K562 (cell line): ENCODE measurements at regions not wholly inside any gene's neighbourhood (a gene's known extent, or its start where the extent isn't known, plus 50 kb on each side); places are given as distances from the start of the nearest gene placed in this dataset.
"Not testable (repeated sequence)": the region's sequence is repeated elsewhere in the genome, so short reads cannot be mapped to it uniquely, and the experiment has no call there.

Source experiments
- ATAC-seq: fragments of 200-7000 bp; cut with Tn5 transposase; 3 replicates; pipeline ENCODE4 v1.9.1; 2020; ENCODE audit warnings: moderate library complexity
- BruUV-seq: library from RNA; stranded (reverse); fragments of 400-500 nt; replicated peaks from 2 replicates; lab custom pipeline; 2021; lab: Mats Ljungman, UMichigan
- CTCF ChIA-PET: fragments of 300-600 bp; formaldehyde crosslinking; extraction: SDS; loops from one replicate; lab custom pipeline; 2021; ENCODE audit warnings: low intra/inter-chr PET ratio; lab: Yijun Ruan, JAX
- POLR2A ChIA-PET: fragments of 300-600, 350-650 bp; sonication (Branson Sonifier 250); formaldehyde crosslinking; extraction: SDS; loops from one replicate; lab custom pipeline; 2021; ENCODE audit warnings: antibody characterized with exemption, inconsistent platforms; lab: Yijun Ruan, JAX
- DNase-seq, 4 experiments: peaks; one replicate each; pipeline versions ENCODE4 v3.0.0 to v3.0.0-alpha.2; 2011 to 2018; ENCODE audit warnings: low spot score in 3 of 4, mixed read lengths in 3 of 4; ENCODE audit errors: extremely low read depth in 1 of 4
- FAIRE-seq: peaks from 2 replicates; lab custom pipeline; 2011; peaks lifted over from hg19 to GRCh38; lab: Jason Lieb, UNC
- H2AFZ ChIP-seq: 2 replicates; pipeline ENCODE4 v1.6.0; 2011; ENCODE audit warnings: low read depth, low read length, control low read depth, inconsistent platforms
- H3K27ac ChIP-seq: fragments of 200-600 bp; 3 replicates; pipeline ENCODE4 v1.8.0; 2011; ENCODE audit warnings: low read depth, mild to moderate bottlenecking, control low read depth, inconsistent platforms, low read length, moderate library complexity, mixed read lengths; ENCODE audit errors: extremely low read depth
- H3K27me3 ChIP-seq, 2 experiments: fragments of 300-600 bp in 1 of 2; 2 replicates in 1 of 2; 3 replicates in 1 of 2; pipeline versions ENCODE4 v1.6.0 to v1.8.0; 2011; ENCODE audit warnings: inconsistent platforms in 2 of 2, low read length in 2 of 2, mild to moderate bottlenecking in 1 of 2, mixed read lengths in 1 of 2, moderate library complexity in 1 of 2; ENCODE audit not compliant: control insufficient read depth in 2 of 2, insufficient read depth in 2 of 2
- H3K36me3 ChIP-seq: fragments of 300-600 bp; 3 replicates; pipeline ENCODE4 v1.8.0; 2011; ENCODE audit warnings: mild to moderate bottlenecking, low read length, inconsistent platforms; ENCODE audit not compliant: control insufficient read depth, insufficient read depth
- H3K4me1 ChIP-seq, 2 experiments: fragments of 200-600 bp in 1 of 2; replicated peaks in 1 of 2; 2 replicates in 1 of 2; 3 replicates in 1 of 2; pipeline versions ENCODE4 v1.5.1 to v1.8.0; 2011; ENCODE audit warnings: inconsistent platforms in 2 of 2, low read length in 2 of 2, mild to moderate bottlenecking in 1 of 2, mixed read lengths in 1 of 2, moderate library complexity in 1 of 2; ENCODE audit not compliant: control insufficient read depth in 2 of 2, insufficient read depth in 2 of 2
- H3K4me2 ChIP-seq: 2 replicates; pipeline ENCODE4 v1.6.1; 2011; ENCODE audit warnings: low read length, control low read depth, inconsistent platforms, mixed read lengths; ENCODE audit not compliant: insufficient read depth
- H3K4me3 ChIP-seq: fragments of 200-600 bp; sonication (generic), shearing (Covaris generic); 2 replicates; pipeline ENCODE4 v1.5.1; 2016; ENCODE audit warnings: control low read depth, inconsistent platforms
- H3K79me2 ChIP-seq: fragments of 200-600 bp; 3 replicates; pipeline ENCODE4 v1.8.0; 2011; ENCODE audit warnings: low read length, inconsistent platforms; ENCODE audit not compliant: control insufficient read depth, insufficient read depth
- H3K9ac ChIP-seq, 2 experiments: 2 replicates each; pipeline versions ENCODE4 v1.6.0 to v1.6.1; 2011; ENCODE audit warnings: low read depth in 2 of 2, low read length in 2 of 2, control low read depth in 1 of 2, inconsistent platforms in 1 of 2, mild to moderate bottlenecking in 1 of 2, mixed read lengths in 1 of 2; ENCODE audit not compliant: insufficient read depth in 1 of 2
- H3K9me1 ChIP-seq: one replicate; pipeline ENCODE4 v1.6.0; 2011; ENCODE audit warnings: inconsistent platforms, mild to moderate bottlenecking, low read length, moderate library complexity; ENCODE audit not compliant: control insufficient read depth, insufficient read depth
- H3K9me3 ChIP-seq: replicated peaks from 2 replicates; pipeline ENCODE4 v1.5.1; 2011; ENCODE audit warnings: low read depth, low read length, inconsistent platforms; ENCODE audit not compliant: control insufficient read depth, insufficient read depth
- H4K20me1 ChIP-seq: replicated peaks from 2 replicates; pipeline ENCODE4 v1.6.1; 2011; ENCODE audit warnings: low read length, inconsistent platforms, mixed read lengths; ENCODE audit not compliant: control insufficient read depth, insufficient read depth
- ARID3B ChIP-seq: fragments of 250-450 bp; sonication (Bioruptor Pico); IDR thresholded peaks from 2 replicates; pipeline ENCODE4 v1.4.0; 2020; ENCODE audit warnings: borderline replicate concordance
- ETV6 ChIP-seq, 3 experiments: fragments of 150-350 bp in 1 of 3; sonication (generic) in 1 of 3; formaldehyde crosslinking in 1 of 3; IDR thresholded peaks; 2 replicates each; pipeline versions ENCODE4 v1.6.1 to v1.8.0; 2014 to 2022; ENCODE audit warnings: borderline replicate concordance in 2 of 3, low read depth in 2 of 3, antibody characterized with exemption in 1 of 3, low read length in 1 of 3, mild to moderate bottlenecking in 1 of 3, missing genetic modification reagents in 1 of 3
- KAT7 ChIP-seq: sonication (generic); formaldehyde crosslinking; IDR thresholded peaks from 2 replicates; pipeline ENCODE4 v1.8.0; 2022; ENCODE audit warnings: missing genetic modification reagents, mild to moderate bottlenecking, borderline replicate concordance
- MCM2 ChIP-seq: fragments of 450-650 bp; IDR thresholded peaks from 2 replicates; pipeline ENCODE4 v1.6.1; 2017; ENCODE audit warnings: low read depth, mild to moderate bottlenecking
- MEF2A ChIP-seq: IDR thresholded peaks from 2 replicates; pipeline ENCODE4 v1.6.1; 2011; ENCODE audit warnings: low read depth, mild to moderate bottlenecking, low read length, moderate library complexity; ENCODE audit not compliant: control insufficient read depth
- NR2C1 ChIP-seq, 2 experiments: fragments of 450-650 bp; IDR thresholded peaks; 2 replicates each; pipeline ENCODE4 v1.6.1; 2017; ENCODE audit warnings: mild to moderate bottlenecking in 2 of 2, antibody characterized with exemption in 1 of 2, inconsistent platforms in 1 of 2, missing compliant biosample characterization in 1 of 2, missing genetic modification characterization in 1 of 2
- PML ChIP-seq: IDR thresholded peaks from 2 replicates; pipeline ENCODE4 v1.6.1; 2012; ENCODE audit warnings: low read length, inconsistent platforms
- POLR2AphosphoS2 ChIP-seq: IDR thresholded peaks from 2 replicates; pipeline ENCODE4 v1.6.1; 2012; ENCODE audit warnings: low read length, improper control_type of control experiment
- ZBTB7A ChIP-seq: IDR thresholded peaks from 2 replicates; pipeline ENCODE4 v1.6.1; 2011; ENCODE audit warnings: low read depth, mild to moderate bottlenecking, low read length, moderate library complexity, borderline replicate concordance; ENCODE audit not compliant: control insufficient read depth
- ZNF551 ChIP-seq: fragments of 250-450 bp; sonication (Bioruptor Pico); IDR thresholded peaks from 2 replicates; pipeline ENCODE4 v1.5.0; 2021; ENCODE audit warnings: mild to moderate bottlenecking, moderate library complexity
- ZNF780A ChIP-seq: fragments of 250-450 bp; sonication (Bioruptor Pico); IDR thresholded peaks from 2 replicates; pipeline ENCODE4 v1.5.0; 2021; ENCODE audit warnings: mild to moderate bottlenecking
- WGBS: fragments of 100-300 bp; shearing (Covaris generic); methylation state at CpG from one replicate; pipeline ENCODE4 v1.1.6; 2016; ENCODE audit warnings: low coverage, mixed read lengths; ENCODE audit not compliant: insufficient coverage; ENCODE audit errors: missing lambda C conversion rate; 5-methylcytosine and 5-hydroxymethylcytosine counted together
- in situ Hi-C: fragments of 300-500 bp; cut with MboI; formaldehyde crosslinking; loops from 4 replicates; pipeline ENCODE4 v1.15.0; 2018; ENCODE audit warnings: inconsistent platforms, mixed read lengths
- intact Hi-C: fragments of 100-400 bp; cut with micrococcal nuclease; formaldehyde crosslinking; loops from 2 replicates; pipeline ENCODE4 v1.14.2; 2022

- TF ChIP-seq NR2C1 (IDR thresholded peaks at IDR 0.05) = no peak
- no peak for TF ChIP-seq NR2C1 (tag; IDR thresholded peaks at IDR 0.05)
- no peak for TF ChIP-seq POLR2AphosphoS2
- no peak for TF ChIP-seq ETV6 (IDR thresholded peaks at IDR 0.05; ENCODE audit: borderline replicate concordance in 1 of 2, low read depth in 2 of 2, low read length in 1 of 2)
- no peak for TF ChIP-seq ETV6 (CRISPR knock-in tag; IDR thresholded peaks at IDR 0.05; ENCODE audit: borderline replicate concordance)
- TF ChIP-seq ZNF551 = no peak
- no peak for TF ChIP-seq PML
- no peak for TF ChIP-seq ZNF780A (CRISPR knock-in tag)
- TF ChIP-seq ARID3B = no peak
- TF ChIP-seq, all 486 proteins: peak for 0
Measured at GRCh38 chr1:80153762-80154161, 1147.2 kb upstream of the ADGRL4 start (continued).

- no peak for DNase-seq
- CTCF ChIA-PET = no interaction called here
- ATAC-seq = no peak
- no peaks in the 10 kb centered on the region for H3K9me1 ChIP-seq
- no peak overlapping the region for H2AFZ ChIP-seq
- no peak overlapping the region for H3K27ac ChIP-seq
- intact Hi-C loops = no loop called here
- in situ Hi-C loops = no loop called here
- FAIRE-seq = no peak
- H3K9ac ChIP-seq = no peak overlapping the region
- no peaks in the 10 kb centered on the region for H3K4me1 ChIP-seq
- no peaks in the 10 kb centered on the region for H3K79me2 ChIP-seq
- WGBS = 0% methylated on average over 1 of the region's 1 CpG
- no peak overlapping the region for H3K4me2 ChIP-seq
- POLR2A ChIA-PET = no interaction called here
- no peaks in the 10 kb centered on the region for H3K9me3 ChIP-seq
- BruUV-seq = no TSS peak
- no peak overlapping the region for H3K4me3 ChIP-seq
- TF ChIP-seq KAT7 (CRISPR knock-in tag) (no peak), MCM2 (no peak), ZBTB7A (no peak), MEF2A (no peak)
- no peaks in the 10 kb centered on the region for H3K27me3 ChIP-seq
- H4K20me1 ChIP-seq = no peaks in the 10 kb centered on the region
- no peaks in the 10 kb centered on the region for H3K36me3 ChIP-seq
Measured at GRCh38 chr1:80143361-80143760, 1136.8 kb upstream of the ADGRL4 start.

- H3K27ac ChIP-seq, H3K79me2 ChIP-seq, CTCF ChIA-PET, H3K4me1 ChIP-seq, H3K9me1 ChIP-seq, in situ Hi-C loops, H4K20me1 ChIP-seq, intact Hi-C loops, H3K9ac ChIP-seq, DNase-seq, H3K27me3 ChIP-seq, H3K4me2 ChIP-seq, H3K9me3 ChIP-seq, H3K36me3 ChIP-seq, BruUV-seq, ATAC-seq, FAIRE-seq, H2AFZ ChIP-seq, POLR2A ChIA-PET, H3K4me3 ChIP-seq: not testable (repeated sequence)
- 4% methylated on average over 25 of the region's 27 CpGs for WGBS
Measured at GRCh38 chr1:80137946-80138602, 1131.5 kb upstream of the ADGRL4 start.
